B cell (primary cell): ENCODE measurements at regions not wholly inside any gene's neighbourhood (a gene's known extent, or its start where the extent isn't known, plus 50 kb on each side); places are given as distances from the start of the nearest gene placed in this dataset.

Source experiments
- ATAC-seq: fragments of 200-7000 bp; cut with Tn5 transposase; one replicate; pipeline ENCODE4 v1.10.0; 2021; ENCODE audit warnings: low read depth, mild to moderate bottlenecking, moderate number of reproducible peaks, moderate library complexity
- CTCF ChIA-PET: fragments of 350-600 bp; sonication (Branson Sonifier 250); formaldehyde crosslinking; loops from one replicate; lab custom pipeline; 2021; ENCODE audit warnings: antibody characterized with exemption, inconsistent platforms; lab: Charles Lee
- POLR2A ChIA-PET: fragments of 350-600 bp; sonication (Branson Sonifier 250); formaldehyde crosslinking; loops from one replicate; lab custom pipeline; 2021; ENCODE audit warnings: antibody characterized with exemption; lab: Charles Lee
- DNase-seq: peaks from one replicate; pipeline ENCODE4 v3.0.0; 2013
- H2AFZ ChIP-seq: 2 replicates; pipeline ENCODE4 v1.6.1; 2012; ENCODE audit warnings: mild to moderate bottlenecking, low read depth, low read length; ENCODE audit not compliant: insufficient read depth, poor library complexity, severe bottlenecking
- H3K27ac ChIP-seq, 2 donors: 1 replicate in 1 of 2; 2 replicates in 1 of 2; pipeline ENCODE4 v1.5.1; 2012 to 2013; ENCODE audit warnings: low read length in 2 of 2, mild to moderate bottlenecking in 2 of 2, moderate library complexity in 1 of 2
- H3K27me3 ChIP-seq, 4 experiments: fragments of 200-600 bp in 1 of 4; sonication (generic) in 1 of 4; replicated peaks in 1 of 4; 1 replicate in 2 of 4; 2 replicates in 2 of 4; pipeline versions ENCODE4 v1.6.1 to v1.7.0; 2013 to 2016; ENCODE audit warnings: low read length in 3 of 4, mild to moderate bottlenecking in 2 of 4, mixed read lengths in 1 of 4, moderate library complexity in 1 of 4; ENCODE audit not compliant: insufficient read depth in 4 of 4, control insufficient read depth in 3 of 4; ENCODE audit errors: control extremely low read depth in 1 of 4
- H3K36me3 ChIP-seq, 2 experiments: replicated peaks in 1 of 2; 1 replicate in 1 of 2; 2 replicates in 1 of 2; pipeline versions ENCODE4 v1.6.1 to v1.7.1; 2013; ENCODE audit warnings: low read length in 1 of 2; ENCODE audit not compliant: insufficient read depth in 2 of 2, control insufficient read depth in 1 of 2; ENCODE audit errors: control extremely low read depth in 1 of 2, extremely low read depth in 1 of 2
- H3K4me1 ChIP-seq, 2 donors: fragments of 200-600 bp in 1 of 2; sonication (generic) in 1 of 2; 1 replicate in 1 of 2; 2 replicates in 1 of 2; pipeline versions ENCODE4 v1.5.1 to v1.6.1; 2013 to 2017; ENCODE audit warnings: low read length in 2 of 2; ENCODE audit not compliant: control insufficient read depth in 2 of 2, insufficient read depth in 2 of 2
- H3K4me2 ChIP-seq: replicated peaks from 2 replicates; pipeline ENCODE3; 2012; ENCODE audit warnings: mild to moderate bottlenecking, low read depth, low read length; ENCODE audit not compliant: poor library complexity, severe bottlenecking
- H3K4me3 ChIP-seq, 5 experiments: fragments of 200-600 bp in 1 of 5; sonication (generic) in 1 of 5; 1 replicate in 3 of 5; 2 replicates in 2 of 5; pipeline versions ENCODE4 v1.5.1 to v1.7.0; 2011 to 2016; ENCODE audit warnings: low read length in 4 of 5, mild to moderate bottlenecking in 4 of 5, low read depth in 2 of 5, control low read depth in 1 of 5, moderate library complexity in 1 of 5; ENCODE audit not compliant: insufficient read depth in 1 of 5; ENCODE audit errors: control extremely low read depth in 1 of 5, extremely low read depth in 1 of 5
- H3K79me2 ChIP-seq: fragments of 200-600 bp; sonication (generic); one replicate; pipeline ENCODE4 v1.6.0; 2016; ENCODE audit warnings: low read length; ENCODE audit not compliant: control insufficient read depth, insufficient read depth
- H3K9ac ChIP-seq: fragments of 200-600 bp; sonication (generic); 2 replicates; pipeline ENCODE4 v1.6.1; 2017; ENCODE audit warnings: mild to moderate bottlenecking, low read length, moderate library complexity
- H3K9me3 ChIP-seq, 3 donors: one replicate each; pipeline versions ENCODE4 v1.6.1 to v1.7.1; 2013; ENCODE audit warnings: low read length in 2 of 3; ENCODE audit not compliant: control insufficient read depth in 2 of 3, insufficient read depth in 1 of 3; ENCODE audit errors: control extremely low read depth in 1 of 3
- H4K20me1 ChIP-seq: 2 replicates; pipeline ENCODE4 v1.6.0; 2012; ENCODE audit warnings: mild to moderate bottlenecking, low read length; ENCODE audit not compliant: insufficient read depth, control insufficient read depth, poor library complexity, severe bottlenecking
- H3K27ac Mint-ChIP-seq: one replicate; pipeline ENCODE4 v1.8.0; 2021; ENCODE audit warnings: mixed read lengths
- H3K27me3 Mint-ChIP-seq: one replicate; pipeline ENCODE4 v1.8.0; 2021; ENCODE audit warnings: mixed read lengths
- H3K4me1 Mint-ChIP-seq: one replicate; pipeline ENCODE4 v1.8.0; 2021; ENCODE audit warnings: mixed read lengths
- H3K4me3 Mint-ChIP-seq: one replicate; pipeline ENCODE4 v1.8.0; 2021; ENCODE audit warnings: mixed read lengths
- H3K9me3 Mint-ChIP-seq: one replicate; pipeline ENCODE4 v1.8.0; 2022; ENCODE audit warnings: mixed read lengths; ENCODE audit not compliant: insufficient read depth
- CTCF ChIP-seq: fragments of 200-600 bp; IDR thresholded peaks from one replicate; pipeline ENCODE4 v1.8.0; 2022; ENCODE audit warnings: antibody characterized with exemption, mild to moderate bottlenecking
- EZH2 ChIP-seq: IDR thresholded peaks from 2 replicates; pipeline ENCODE4 v1.6.1; 2012; ENCODE audit warnings: borderline replicate concordance, low read depth, mild to moderate bottlenecking, moderate library complexity, low read length; ENCODE audit not compliant: insufficient read depth, poor library complexity, severe bottlenecking
- WGBS: methylation state at CpG from one replicate; pipeline ENCODE4 v1.1.5; 2013; ENCODE audit warnings: missing lambda C conversion rate; ENCODE audit not compliant: insufficient coverage; 5-methylcytosine and 5-hydroxymethylcytosine counted together
- intact Hi-C: fragments of 100-400 bp; cut with micrococcal nuclease; formaldehyde crosslinking; loops from one replicate; pipeline ENCODE4 v1.10.0; 2022

- POLR2A ChIA-PET = no interaction called here
- H3K9ac ChIP-seq = no peak overlapping the region
- H3K27me3 ChIP-seq = no peaks in the 10 kb centered on the region
- H3K4me2 ChIP-seq = no peak overlapping the region
- no peak overlapping the region for H3K27ac Mint-ChIP-seq
- CTCF ChIA-PET = no interaction called here
- ATAC-seq = no peak
- no peaks in the 10 kb centered on the region for H3K36me3 ChIP-seq
- no peak overlapping the region for H3K4me3 Mint-ChIP-seq
- no CpG with 5 or more reads among the region's 5 CpGs for WGBS
- peaks cover 6% of the 10 kb centered on the region for H3K4me1 Mint-ChIP-seq
- peaks cover 9% of the 10 kb centered on the region for H3K27me3 Mint-ChIP-seq
- no peaks in the 10 kb centered on the region for H3K79me2 ChIP-seq
- no peak overlapping the region for H3K27ac ChIP-seq
- H3K4me1 ChIP-seq = peaks cover 0 to 6% of the 10 kb centered on the region in 2 donors
- intact Hi-C loops = no loop called here
- no peaks in the 10 kb centered on the region for H4K20me1 ChIP-seq
- H3K9me3 Mint-ChIP-seq = no peaks in the 10 kb centered on the region
- no peak overlapping the region for H3K4me3 ChIP-seq
- DNase-seq = no peak
- H2AFZ ChIP-seq = no peak overlapping the region
- H3K9me3 ChIP-seq = peaks cover 0 to 5% (median under 1%) of the 10 kb centered on the region in 3 donors
- TF ChIP-seq CTCF (no peak), EZH2 (no peak)
Observed at GRCh38 chrX:39774774-39775328, 322.9 kb downstream of the BCOR start.

GRCh38 chrX:39777623-39778025 is 320.1 kb downstream of the BCOR start:
- WGBS = 0% methylated on average over 1 of the region's 5 CpGs
- Histone ChIP-seq H3K9me3 (peaks cover 0 to 8% (median 3%) of the 10 kb centered on the region in 3 donors), H3K36me3 (no peaks in the 10 kb centered on the region), H3K27ac (no peak overlapping the region), H2AFZ (no peak overlapping the region), H3K9ac (no peak overlapping the region), H3K4me1 (no peaks in the 10 kb centered on the region), H3K79me2 (no peaks in the 10 kb centered on the region), H3K4me2 (no peak overlapping the region), H4K20me1 (no peaks in the 10 kb centered on the region), H3K4me3 (no peak overlapping the region), H3K27me3 (no peaks in the 10 kb centered on the region)
- POLR2A ChIA-PET = no interaction called here
- H3K27me3 Mint-ChIP-seq = no peaks in the 10 kb centered on the region
- TF ChIP-seq CTCF (no peak), EZH2 (no peak)
- ATAC-seq (no peak), DNase-seq (no peak)
- H3K27ac Mint-ChIP-seq = no peak overlapping the region
- CTCF ChIA-PET = no interaction called here
- no peak overlapping the region for H3K4me3 Mint-ChIP-seq
- intact Hi-C loops = no loop called here
- peaks cover 1% of the 10 kb centered on the region for H3K4me1 Mint-ChIP-seq
- peaks cover 7% of the 10 kb centered on the region for H3K9me3 Mint-ChIP-seq
